ENCODE measurements at regions not wholly inside any gene's neighbourhood (a gene's known extent, or its start where the extent isn't known, plus 50 kb on each side); places are given as distances from the start of the nearest gene placed in this dataset.
"Not testable (repeated sequence)": the region's sequence is repeated elsewhere in the genome, so short reads cannot be mapped to it uniquely, and the experiment has no call there.

- no peak for DNase-seq
Measured at GRCh38 chr5:171543148-171543815, 123.8 kb downstream of the FGF18 start.

- DNase-seq: no peak
Measured at GRCh38 chr5:171544913-171545765, 125.7 kb downstream of the FGF18 start.

GRCh38 chr5:171549274-171549673, 129.8 kb downstream of the FGF18 start:
- no peak for DNase-seq

- not testable (repeated sequence) for DNase-seq
Measured at GRCh38 chr5:171553817-171554216, 134.4 kb downstream of the FGF18 start.

GRCh38 chr5:171555160-171555559, 135.7 kb downstream of the FGF18 start:
- no peak for DNase-seq

GRCh38 chr5:171562822-171563221, 143.4 kb downstream of the FGF18 start:
- no peak for DNase-seq

- no peak for DNase-seq
Measured at GRCh38 chr5:171568389-171568788, 148.9 kb downstream of the FGF18 start.

GRCh38 chr5:171569065-171569712, 149.7 kb downstream of the FGF18 start:
- DNase-seq: no peak

- DNase-seq: no peak
Measured at GRCh38 chr5:171570244-171570825, 150.9 kb downstream of the FGF18 start.

GRCh38 chr5:171571663-171572062, 152.2 kb downstream of the FGF18 start:
- no peak for DNase-seq

GRCh38 chr5:171573021-171573420, 153.6 kb downstream of the FGF18 start:
- no peak for DNase-seq

- DNase-seq: no peak
Measured at GRCh38 chr5:171573451-171574225, 154.2 kb downstream of the FGF18 start.

GRCh38 chr5:171574376-171574775, 154.9 kb downstream of the FGF18 start:
- no peak for DNase-seq

GRCh38 chr5:171575386-171575785, 155.9 kb downstream of the FGF18 start:
- DNase-seq: no peak

GRCh38 chr5:171575808-171576207, 156.4 kb downstream of the FGF18 start:
- no peak for DNase-seq

- no peak for DNase-seq
Measured at GRCh38 chr5:171577042-171577758, 157.8 kb downstream of the FGF18 start.

GRCh38 chr5:171578049-171578828, 158.8 kb downstream of the FGF18 start:
- DNase-seq: no peak

- no peak for DNase-seq
Measured at GRCh38 chr5:171578829-171579491, 159.5 kb downstream of the FGF18 start.

- DNase-seq: no peak
Measured at GRCh38 chr5:171579976-171580411, 160.5 kb downstream of the FGF18 start.

- DNase-seq: no peak
Measured at GRCh38 chr5:171580502-171581265, 161.2 kb downstream of the FGF18 start.
